Pons (tissue), 1 donor: ENCODE measurements at regions not wholly inside any gene's neighbourhood (a gene's known extent, or its start where the extent isn't known, plus 50 kb on each side); places are given as distances from the start of the nearest gene placed in this dataset.
"Not testable (repeated sequence)": the region's sequence is repeated elsewhere in the genome, so short reads cannot be mapped to it uniquely, and the experiment has no call there.

Experiments used
- DNase-seq: peaks from one replicate; pipeline ENCODE4 v3.0.0-alpha.2; 2016; ENCODE audit warnings: low spot score

DNA sequence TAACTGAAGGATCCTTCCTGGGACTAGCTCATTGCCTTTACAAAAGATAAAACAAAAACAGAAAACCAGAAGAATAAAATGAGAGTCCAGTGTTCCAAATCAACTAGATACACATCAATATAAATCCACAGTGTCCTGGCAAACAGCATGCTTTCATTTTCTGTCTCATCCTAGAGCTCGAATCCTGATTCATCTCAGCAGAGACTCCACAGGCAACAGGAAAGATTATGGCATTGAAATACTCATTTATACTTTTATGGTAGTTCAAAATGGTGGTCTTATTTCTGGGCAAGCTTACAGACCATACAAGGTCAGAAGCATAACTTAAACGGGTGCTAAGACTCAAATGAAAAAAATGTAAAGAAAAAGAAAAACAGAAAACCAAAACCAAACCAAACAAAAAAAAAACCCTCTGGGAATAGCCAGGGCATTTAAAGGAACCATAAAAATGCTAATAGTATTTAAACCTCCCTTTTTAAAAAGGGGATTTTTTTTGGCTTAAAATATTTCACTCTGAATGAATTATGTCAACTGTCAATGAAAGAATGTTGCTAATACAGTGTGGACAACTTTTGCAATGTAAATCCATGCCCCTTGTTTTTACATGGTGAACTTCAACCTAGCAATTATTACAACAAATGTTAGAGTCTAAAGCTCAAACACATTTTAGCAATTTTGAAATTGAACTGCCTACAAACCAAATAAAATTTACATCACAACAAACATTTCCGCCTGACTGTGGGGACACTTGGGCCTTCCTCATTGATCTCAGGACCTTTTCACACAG, 57.9 kb downstream of the GPR101 start:
- no peak for DNase-seq

DNA sequence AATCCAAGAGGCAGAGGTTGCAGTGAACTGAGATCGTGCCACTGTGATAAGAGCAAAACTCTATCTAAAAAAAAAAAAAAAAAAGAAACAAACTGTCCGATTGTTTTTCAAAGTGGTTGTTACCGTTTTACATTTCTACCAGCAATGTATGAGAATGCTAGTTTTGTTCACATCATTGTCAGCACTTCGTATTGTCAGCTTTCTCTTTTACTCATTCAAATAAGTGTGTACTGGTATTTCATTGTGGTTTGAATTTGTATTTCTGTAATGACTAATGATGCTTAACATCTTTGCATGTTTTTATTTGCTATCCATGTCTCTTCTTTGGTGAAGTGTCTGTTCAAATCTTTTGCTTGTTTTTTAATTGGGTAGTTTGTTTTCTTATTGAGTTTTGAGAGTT, 65.8 kb downstream of the GPR101 start:
- no peak for DNase-seq

DNA sequence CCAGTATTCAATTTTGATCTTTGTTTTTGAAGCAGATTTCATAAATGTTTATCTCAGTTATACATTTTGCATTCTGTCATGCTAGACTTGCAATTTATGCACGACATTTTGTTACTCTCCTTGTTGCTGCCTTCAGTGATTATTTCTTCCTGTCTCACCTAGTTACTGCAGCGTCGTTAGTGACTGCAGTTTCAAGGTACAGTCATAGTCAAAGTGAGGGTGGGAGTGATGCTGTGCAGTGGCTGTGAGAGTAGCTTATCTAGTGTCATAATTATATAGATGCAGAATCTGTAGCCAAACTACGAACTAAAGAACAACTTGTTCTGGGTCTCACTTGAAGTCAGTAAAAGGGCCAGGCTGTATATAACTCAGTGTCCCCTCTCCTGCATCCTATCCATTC, 69.8 kb downstream of the GPR101 start:
- DNase-seq: no peak

- no peak for DNase-seq
Observed at GRCh38 chrX:136961594-136962135, 72.1 kb downstream of the GPR101 start.

DNA sequence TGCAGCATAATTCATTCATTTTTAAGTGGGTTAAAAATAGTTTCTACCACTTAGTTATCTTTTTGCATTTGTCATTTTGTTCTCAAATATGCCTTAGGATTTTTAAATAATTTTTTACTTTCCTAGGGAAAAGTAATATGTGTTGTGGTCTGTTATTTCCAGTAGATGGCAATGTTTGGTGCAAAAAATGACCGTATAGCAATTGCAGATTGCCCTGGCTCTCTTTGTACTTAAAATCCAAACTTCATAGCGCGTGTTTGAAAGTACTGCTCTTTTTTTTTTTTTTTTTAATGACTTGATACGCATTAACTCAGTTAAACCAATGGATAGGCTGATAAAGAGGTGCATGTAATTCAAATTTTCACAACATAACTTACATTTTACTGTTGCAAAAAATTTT, 74.4 kb upstream of the RBMX start:
- DNase-seq: peak; percentile 11

DNA sequence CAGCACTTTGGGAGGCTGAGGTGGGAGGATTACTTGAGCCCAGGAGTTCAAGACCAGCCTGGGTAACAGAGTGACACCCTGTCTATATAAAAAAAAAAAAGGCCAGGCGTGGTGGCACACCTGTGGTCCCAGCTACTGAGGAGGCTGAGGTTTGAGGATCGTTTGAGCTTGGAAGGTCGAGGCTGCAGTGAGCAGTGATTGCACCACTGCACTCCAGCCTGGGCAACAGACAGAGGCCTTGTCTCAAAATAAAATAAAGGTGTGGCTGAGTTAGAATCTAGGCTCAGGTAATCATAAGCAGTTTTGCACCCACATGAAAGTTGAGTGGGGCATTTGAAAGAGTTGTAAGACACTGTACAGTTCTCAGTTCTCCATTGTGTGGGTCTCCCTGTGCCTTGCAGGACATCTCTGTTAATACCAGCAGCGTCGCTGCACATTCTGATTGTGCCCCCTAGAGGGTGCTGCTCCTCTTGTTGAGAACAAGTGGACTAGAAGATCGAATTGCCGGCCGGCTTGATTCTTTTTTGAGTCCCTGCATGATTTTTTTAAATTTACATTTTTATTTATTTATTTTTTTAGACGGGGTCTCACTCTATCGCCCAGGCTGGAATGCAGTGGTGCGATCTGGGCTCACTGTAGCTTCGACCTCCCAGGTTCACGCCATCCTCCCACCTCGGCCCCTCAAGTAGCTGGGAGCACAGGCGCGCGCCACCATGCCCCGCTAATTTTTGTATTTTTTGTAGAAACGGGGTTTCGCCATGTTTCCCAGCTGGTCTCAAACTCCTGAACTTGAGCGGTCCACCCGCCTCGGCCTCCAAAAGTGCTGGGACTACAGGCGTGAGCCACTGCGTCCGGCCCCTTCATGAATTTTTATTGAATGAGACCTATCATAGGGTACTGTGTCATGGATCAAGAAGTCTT, 73.6 kb upstream of the RBMX start:
- DNase-seq: peak; percentile 73

DNA sequence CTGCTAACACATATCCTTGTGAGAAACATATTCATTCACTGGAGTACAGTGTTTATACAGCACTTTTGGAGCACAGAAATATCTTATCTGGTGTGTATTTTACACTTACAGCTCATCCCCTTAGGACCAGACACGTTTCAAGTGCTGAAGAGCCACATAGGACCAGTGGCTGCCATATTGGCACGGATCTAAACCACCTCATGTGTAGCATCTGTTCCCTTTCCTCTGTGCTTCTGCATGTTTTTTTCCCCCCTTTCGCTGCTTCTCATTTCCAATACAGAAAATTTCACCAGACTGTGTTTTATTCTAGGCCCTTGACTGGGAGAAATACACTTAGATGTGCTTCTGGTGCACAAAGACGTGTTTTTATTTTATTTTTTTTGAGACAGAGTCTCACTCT, 69.7 kb upstream of the RBMX start:
- DNase-seq: no peak

- DNase-seq: no peak
Observed at GRCh38 chrX:136941396-136942337, 61.1 kb upstream of the RBMX start.

DNA sequence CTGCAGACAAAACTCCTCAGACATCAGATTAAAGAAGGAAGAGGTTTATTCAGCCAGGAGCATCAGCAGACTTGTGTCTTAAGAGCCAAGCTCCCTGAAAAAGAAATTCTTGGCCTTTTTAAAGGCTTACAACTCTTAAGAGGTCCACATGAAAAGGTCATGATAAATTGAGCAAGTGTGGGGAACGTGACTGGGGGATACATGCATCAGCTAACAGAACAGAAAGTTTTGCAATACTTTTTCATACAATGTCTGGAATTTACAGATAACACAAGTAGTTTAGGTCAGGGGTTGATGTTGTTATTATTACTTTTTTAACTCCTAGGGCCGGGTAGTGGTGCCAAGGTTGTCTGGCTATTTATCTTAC, 55.6 kb upstream of the RBMX start:
- no peak for DNase-seq

DNA sequence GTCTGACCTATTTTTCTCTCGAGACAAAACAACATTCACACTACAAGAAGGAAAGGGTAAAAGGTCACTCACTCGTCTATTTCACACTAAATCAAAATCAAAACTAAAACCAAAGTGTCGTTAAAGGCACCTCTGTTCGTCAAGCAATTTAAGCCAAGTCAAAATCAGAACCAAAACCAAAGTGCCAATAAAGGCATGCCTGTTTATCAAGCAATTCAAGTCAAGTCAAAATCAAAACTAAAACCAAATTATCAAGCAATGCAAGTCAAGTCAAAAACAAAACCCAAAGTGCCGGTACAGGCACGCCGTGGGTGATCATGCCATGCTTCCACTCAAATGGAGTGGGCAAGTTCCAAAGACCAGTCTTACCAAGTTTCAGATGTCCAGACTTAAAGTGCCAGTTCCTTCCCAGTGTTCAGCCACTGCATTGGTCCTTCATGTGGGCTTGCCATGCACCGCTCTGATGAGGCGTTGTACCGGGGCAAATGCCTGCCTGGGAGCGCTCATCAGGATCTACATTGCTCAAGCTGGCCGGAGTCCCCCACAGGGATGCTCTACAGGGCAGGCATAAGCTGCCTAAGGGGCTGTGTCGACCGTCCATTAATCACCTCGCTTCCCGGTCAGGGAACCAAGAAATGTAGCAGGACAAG, 55.1 kb upstream of the RBMX start:
- not testable (repeated sequence) for DNase-seq

GRCh38 chrX:136934652-136935051, 54.1 kb upstream of the RBMX start:
- not testable (repeated sequence) for DNase-seq

- no peak for DNase-seq
Observed at GRCh38 chrX:136933611-136934145, 53.2 kb upstream of the RBMX start.

DNA sequence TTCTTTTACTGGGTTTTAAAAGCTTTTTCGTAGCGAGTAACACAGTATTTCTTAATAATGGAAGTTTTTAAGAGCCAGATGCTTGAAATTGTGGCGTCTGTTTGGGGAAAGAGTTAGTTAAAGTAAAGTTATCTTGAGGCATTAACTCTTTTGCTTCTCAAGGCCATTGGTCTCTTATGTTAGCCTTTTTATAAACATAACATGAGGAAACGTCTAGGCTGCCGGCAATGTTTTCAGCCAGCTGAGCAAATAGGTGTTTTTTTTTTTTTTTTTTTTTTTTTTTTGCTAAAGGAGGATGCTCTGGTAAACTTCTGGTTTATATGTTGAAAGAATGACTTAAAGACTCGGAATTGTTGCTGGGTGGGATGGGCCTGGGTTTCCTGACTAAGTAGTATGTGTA, 51.1 kb upstream of the RBMX start:
- no peak for DNase-seq
